GM12873 (cell line): ENCODE measurements at regions not wholly inside any gene's neighbourhood (a gene's known extent, or its start where the extent isn't known, plus 50 kb on each side); places are given as distances from the start of the nearest gene placed in this dataset.

Experiments used
- TF ChIP-seq, protein P1 (sequence below): IDR thresholded peaks from 2 replicates; pipeline ENCODE4 v1.5.1; 2012; ENCODE audit warnings: low read depth, mild to moderate bottlenecking, moderate library complexity, low read length, control low read depth; ENCODE audit not compliant: insufficient read depth; ENCODE audit errors: missing control alignments

DNA sequence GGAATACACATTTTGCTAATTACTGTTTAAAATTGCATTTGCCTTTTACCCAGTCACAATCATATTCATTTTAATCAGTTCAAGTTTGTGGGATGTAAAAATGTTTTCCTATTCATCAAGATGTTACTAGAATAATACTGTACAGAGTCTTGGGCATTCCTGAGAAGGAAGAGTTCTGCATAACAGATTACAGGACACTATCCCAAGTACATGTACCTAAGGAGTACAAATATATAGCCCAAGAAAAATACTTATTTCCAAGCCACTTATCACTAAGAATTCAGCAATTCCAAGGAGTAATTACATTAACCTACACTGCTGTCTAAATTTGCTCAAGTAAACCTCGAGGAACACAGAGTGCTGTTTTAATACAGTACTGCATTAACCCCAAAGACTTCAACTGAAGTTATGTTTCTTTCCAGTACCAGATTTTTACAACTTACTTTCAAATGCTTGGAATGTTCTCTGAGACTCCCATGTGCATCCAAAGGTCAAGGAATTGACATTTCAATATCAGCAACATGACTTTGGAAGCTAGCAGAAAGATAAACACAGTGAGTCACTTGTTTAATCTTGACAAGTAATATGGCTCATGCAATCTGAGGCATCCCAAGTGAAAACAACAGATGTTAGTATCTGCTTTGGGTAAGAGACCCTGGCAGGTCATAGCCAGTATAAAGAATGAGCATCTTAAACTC is 125.4 kb upstream of the BET1 start:
- TF ChIP-seq, protein P1, sequence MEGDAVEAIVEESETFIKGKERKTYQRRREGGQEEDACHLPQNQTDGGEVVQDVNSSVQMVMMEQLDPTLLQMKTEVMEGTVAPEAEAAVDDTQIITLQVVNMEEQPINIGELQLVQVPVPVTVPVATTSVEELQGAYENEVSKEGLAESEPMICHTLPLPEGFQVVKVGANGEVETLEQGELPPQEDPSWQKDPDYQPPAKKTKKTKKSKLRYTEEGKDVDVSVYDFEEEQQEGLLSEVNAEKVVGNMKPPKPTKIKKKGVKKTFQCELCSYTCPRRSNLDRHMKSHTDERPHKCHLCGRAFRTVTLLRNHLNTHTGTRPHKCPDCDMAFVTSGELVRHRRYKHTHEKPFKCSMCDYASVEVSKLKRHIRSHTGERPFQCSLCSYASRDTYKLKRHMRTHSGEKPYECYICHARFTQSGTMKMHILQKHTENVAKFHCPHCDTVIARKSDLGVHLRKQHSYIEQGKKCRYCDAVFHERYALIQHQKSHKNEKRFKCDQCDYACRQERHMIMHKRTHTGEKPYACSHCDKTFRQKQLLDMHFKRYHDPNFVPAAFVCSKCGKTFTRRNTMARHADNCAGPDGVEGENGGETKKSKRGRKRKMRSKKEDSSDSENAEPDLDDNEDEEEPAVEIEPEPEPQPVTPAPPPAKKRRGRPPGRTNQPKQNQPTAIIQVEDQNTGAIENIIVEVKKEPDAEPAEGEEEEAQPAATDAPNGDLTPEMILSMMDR, result no peak

DNA sequence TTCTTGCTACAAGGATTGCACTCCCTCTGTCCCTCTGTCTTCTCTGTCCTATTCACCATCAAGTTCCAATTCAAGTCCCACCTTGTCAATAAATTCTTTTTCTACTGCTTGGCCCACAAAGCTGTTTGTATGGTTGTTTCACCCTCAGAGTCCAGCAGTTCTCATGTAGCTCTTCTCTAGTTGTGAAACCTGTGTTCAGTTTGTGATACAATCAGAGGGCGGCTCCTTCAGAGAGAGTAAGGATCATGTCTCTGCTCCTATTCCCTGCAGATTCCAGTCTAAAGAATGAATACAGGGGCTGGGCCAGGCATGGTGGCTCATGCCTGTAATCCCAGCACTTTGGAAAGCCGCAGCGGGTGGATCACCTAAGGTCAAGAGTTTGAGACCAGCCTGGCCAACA is 126.6 kb upstream of the BET1 start:
- TF ChIP-seq, protein P1, result no peak

DNA sequence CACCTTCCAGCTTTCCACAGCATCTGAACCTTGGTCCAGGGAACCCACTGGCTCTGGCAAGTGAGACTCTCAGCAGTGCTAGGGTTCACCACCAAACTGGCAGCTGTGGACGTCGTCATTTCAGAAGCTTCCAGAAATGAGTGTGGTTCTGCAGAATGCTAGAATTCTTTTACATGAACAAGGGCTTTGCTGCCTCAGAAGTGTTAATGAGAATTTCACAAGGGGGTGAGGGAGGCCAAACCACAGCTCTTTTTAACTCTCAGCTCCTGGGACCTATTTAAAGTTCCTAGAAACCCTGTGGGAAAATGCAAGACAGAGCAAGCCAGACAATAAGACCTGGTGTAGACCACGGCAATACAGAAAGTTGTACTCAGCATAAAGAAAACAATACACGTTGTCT is 129.3 kb upstream of the BET1 start:
- TF ChIP-seq, protein P1, result no peak

GRCh38 chr7:94135180-94135579 is 131.0 kb upstream of the BET1 start:
- TF ChIP-seq, protein P1, result no peak

DNA sequence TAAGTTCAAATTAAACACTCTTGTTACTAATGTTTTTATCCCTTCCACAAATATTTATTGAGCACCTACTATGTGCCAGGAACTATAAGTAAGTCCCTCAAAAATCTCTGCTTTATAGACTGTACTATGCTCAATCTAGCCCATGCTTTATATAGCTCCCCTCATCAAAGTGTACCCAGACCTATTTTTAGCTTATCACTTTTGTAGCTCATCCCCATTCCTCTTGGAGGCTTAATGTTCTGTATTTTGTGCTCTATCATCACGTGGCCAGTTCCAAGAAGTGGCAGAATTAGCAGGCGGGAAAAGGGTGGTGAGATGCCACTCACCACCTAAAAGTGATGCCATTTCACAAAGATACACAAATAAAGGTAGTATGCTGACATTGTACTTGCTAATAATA is 138.1 kb upstream of the BET1 start:
- TF ChIP-seq, protein P1, result no peak

- TF ChIP-seq, protein P1, result no peak
Measured at GRCh38 chr7:94145602-94146001, 141.4 kb upstream of the BET1 start.

- TF ChIP-seq, protein P1, result no peak
Measured at GRCh38 chr7:94146408-94146807, 142.3 kb upstream of the BET1 start.
